ENCODE measurements at regions not wholly inside any gene's neighbourhood (a gene's known extent, or its start where the extent isn't known, plus 50 kb on each side); places are given as distances from the start of the nearest gene placed in this dataset.

GRCh38 chr10:78547397-78547796, 513.7 kb downstream of the RPS24 start:
- no peak for DNase-seq

- no peak for DNase-seq
Measured at GRCh38 chr10:78547905-78548304, 514.2 kb downstream of the RPS24 start.

GRCh38 chr10:78548369-78548768, 514.7 kb downstream of the RPS24 start:
- no peak for DNase-seq

GRCh38 chr10:78549140-78549935, 515.7 kb downstream of the RPS24 start:
- peak in 3 of 4 experiments; percentile 10 to 62 (median 39) for DNase-seq

- DNase-seq, result no peak
Measured at GRCh38 chr10:78550090-78550489, 516.4 kb downstream of the RPS24 start.

- DNase-seq, result no peak
Measured at GRCh38 chr10:78550716-78551115, 517.1 kb downstream of the RPS24 start.

- DNase-seq, result no peak
Measured at GRCh38 chr10:78551184-78552005, 517.4 kb upstream of the ZMIZ1 start.

- no peak for DNase-seq
Measured at GRCh38 chr10:78552261-78552811, 516.4 kb upstream of the ZMIZ1 start.

DNA sequence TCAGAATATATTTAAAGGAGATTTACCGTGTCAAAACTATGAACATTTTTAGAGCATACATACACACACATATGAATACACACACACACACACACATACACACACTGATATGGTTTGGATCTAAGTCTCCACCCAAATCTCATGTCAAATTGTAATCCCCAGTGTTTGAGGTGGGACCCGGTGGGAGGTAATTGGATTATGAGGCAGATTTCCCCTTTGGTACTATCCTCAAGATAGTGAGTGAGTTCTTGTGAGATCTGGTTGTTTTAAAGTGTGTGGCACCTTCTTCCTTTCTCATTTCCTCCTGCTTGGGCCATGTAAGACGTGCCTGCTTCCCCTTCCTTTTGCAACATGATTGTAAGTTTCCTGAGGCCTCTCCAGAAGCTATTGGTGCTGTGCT, 515.0 kb upstream of the ZMIZ1 start:
- no peak for DNase-seq

DNA sequence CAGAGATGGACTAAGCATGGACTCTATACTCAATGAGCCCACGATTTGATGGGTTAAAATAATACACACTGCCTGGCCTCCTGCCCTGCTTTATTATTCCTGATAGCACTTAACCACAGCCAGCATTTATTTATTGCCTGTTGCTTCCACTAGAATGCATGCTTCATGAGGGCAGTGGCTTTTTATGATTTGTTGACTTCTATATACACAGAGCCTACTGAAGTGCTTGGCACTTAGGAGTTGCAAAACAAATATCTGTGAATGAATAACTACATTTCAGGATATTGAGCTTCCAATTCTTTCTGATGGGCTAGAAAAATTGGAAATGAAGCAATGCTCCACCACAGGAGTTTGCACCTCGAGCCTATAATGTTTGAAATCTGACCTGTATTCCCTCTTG, 513.6 kb upstream of the ZMIZ1 start:
- no peak for DNase-seq

- peak; percentile 63 to 90 (median 77) for DNase-seq
Measured at GRCh38 chr10:78556705-78557432, 511.9 kb upstream of the ZMIZ1 start.

GRCh38 chr10:78557433-78557925, 511.3 kb upstream of the ZMIZ1 start:
- no peak for DNase-seq

- no peak for DNase-seq
Measured at GRCh38 chr10:78559661-78560340, 509.0 kb upstream of the ZMIZ1 start.

- DNase-seq, result no peak
Measured at GRCh38 chr10:78560341-78560688, 508.5 kb upstream of the ZMIZ1 start.

GRCh38 chr10:78563314-78563713, 505.5 kb upstream of the ZMIZ1 start:
- no peak for DNase-seq

DNA sequence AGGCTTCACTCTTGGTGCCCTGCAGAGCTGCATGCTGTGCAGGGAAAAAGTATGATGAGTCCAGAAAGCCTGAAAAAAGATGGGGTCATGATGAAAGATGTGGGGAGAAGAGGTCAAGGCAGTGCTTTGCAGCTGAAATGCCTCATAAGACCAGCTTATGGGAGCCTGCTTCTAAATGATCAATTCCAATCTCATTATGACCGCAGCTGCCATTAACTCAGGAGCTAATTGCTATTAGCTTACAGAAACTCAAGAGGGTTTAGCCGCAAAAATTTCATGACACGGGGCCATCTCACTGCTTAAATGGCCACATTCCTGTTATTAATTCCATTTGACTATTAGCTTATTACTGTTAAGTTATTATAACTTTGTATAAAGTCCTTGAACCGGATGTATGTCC, 502.9 kb upstream of the ZMIZ1 start:
- no peak for DNase-seq

DNA sequence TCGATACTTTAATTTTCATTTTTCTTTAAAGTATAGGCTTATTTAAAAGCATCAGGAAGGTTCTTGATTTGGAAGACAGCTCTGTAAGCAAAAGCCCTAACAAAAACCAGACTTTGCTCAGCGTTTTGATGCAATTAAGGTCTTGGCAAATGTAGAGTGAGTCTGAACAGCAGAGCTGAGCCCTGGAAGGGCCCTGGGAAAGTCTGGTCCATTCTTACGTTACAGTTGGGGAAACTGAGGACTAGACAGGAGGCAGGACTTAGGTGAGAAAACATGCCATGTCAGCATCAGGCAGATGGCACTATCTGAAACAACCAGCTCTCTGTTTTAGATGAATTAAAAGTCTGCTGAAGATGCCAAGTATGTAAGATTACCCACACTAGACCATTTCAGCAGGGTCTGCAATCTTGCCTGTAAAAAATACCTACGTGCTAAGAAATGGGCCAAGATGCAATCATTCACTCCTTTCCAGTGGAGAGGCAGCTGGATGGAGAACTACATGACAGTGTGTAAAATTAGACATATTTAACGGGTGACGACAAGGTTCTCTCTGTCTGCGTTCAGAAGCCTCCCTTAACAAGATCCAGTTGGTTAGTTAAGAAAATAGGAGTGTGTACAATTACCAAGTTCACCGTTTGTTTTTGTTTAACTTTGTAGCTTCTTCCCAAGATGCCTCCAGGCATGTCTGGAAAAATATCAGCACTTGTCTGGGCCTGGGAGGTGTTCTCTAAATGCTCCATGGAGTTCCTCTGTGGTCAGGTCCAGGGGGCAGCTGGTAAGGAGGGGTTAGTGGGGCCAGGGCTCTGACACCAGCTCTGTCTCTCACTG, 502.3 kb upstream of the ZMIZ1 start:
- no peak for DNase-seq

DNA sequence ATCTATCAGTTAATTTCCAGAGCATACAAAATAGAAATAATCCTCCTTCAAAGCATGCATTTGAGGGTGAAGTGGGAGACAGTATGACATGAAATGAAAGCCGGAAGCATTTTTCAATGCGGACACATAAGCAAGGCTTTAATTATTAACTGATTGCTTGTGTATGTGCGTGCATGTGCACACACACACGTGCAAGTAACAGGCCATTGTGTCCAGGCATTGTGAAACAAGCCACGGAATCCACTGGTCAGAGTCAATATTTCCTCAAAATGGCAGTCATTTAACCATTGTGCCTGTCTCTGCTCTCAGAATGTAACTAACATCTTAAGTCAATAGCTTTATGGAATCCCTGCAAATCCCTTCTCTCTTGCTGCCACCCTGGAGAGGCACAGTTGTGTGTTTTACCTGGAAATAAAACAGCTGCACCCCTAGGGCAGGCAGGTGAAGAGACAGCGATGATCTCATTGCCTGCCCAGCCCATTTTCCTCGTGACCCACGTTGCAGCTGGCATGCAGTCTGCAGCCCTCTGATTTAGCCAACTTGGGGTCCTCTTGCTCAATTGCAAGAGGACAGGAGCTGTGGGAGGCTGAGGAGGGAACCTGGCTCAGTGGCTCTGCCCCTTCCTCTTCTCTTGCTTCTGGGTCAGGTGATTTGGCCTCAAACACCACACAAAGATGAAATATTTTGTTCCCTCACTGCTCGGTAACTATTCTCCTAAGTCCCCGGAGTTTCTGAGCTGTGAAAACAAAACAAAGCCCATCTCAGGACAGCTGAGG, 500.9 kb upstream of the ZMIZ1 start:
- peak; percentile 40 to 83 (median 67) for DNase-seq

- DNase-seq, result peak; percentile 40 to 77 (median 72)
Measured at GRCh38 chr10:78568620-78569019, 500.1 kb upstream of the ZMIZ1 start.

GRCh38 chr10:78570633-78571235, 498.0 kb upstream of the ZMIZ1 start:
- no peak for DNase-seq

Measured in suppressor macrophage (primary cell).